ENCODE measurements at regions not wholly inside any gene's neighbourhood (a gene's known extent, or its start where the extent isn't known, plus 50 kb on each side); places are given as distances from the start of the nearest gene placed in this dataset.

GRCh38 chr2:225140723-225141122 lies 98.5 kb upstream of the DOCK10 start:
- no peak for TF ChIP-seq CTCF (IDR thresholded peaks at IDR 0.05)

- no peak for TF ChIP-seq CTCF (IDR thresholded peaks at IDR 0.05)
Measured at GRCh38 chr2:225137971-225138370, 95.7 kb upstream of the DOCK10 start.

GRCh38 chr2:225136552-225136951 lies 94.3 kb upstream of the DOCK10 start:
- TF ChIP-seq CTCF (IDR thresholded peaks at IDR 0.05), result no peak

GRCh38 chr2:225131898-225132297 lies 89.6 kb upstream of the DOCK10 start:
- no peak for TF ChIP-seq CTCF (IDR thresholded peaks at IDR 0.05)

- TF ChIP-seq CTCF (IDR thresholded peaks at IDR 0.05), result no peak
Measured at GRCh38 chr2:225130093-225130492, 87.8 kb upstream of the DOCK10 start.

GRCh38 chr2:225124311-225125017 lies 82.2 kb upstream of the DOCK10 start:
- TF ChIP-seq CTCF (IDR thresholded peaks at IDR 0.05), result no peak

- peak; percentile 39 for TF ChIP-seq CTCF (IDR thresholded peaks at IDR 0.05)
Measured at GRCh38 chr2:225122583-225123486, 80.6 kb upstream of the DOCK10 start.

All from LNCAP (cell line).